ENCODE measurements at regions not wholly inside any gene's neighbourhood (a gene's known extent, or its start where the extent isn't known, plus 50 kb on each side); places are given as distances from the start of the nearest gene placed in this dataset.

DNA sequence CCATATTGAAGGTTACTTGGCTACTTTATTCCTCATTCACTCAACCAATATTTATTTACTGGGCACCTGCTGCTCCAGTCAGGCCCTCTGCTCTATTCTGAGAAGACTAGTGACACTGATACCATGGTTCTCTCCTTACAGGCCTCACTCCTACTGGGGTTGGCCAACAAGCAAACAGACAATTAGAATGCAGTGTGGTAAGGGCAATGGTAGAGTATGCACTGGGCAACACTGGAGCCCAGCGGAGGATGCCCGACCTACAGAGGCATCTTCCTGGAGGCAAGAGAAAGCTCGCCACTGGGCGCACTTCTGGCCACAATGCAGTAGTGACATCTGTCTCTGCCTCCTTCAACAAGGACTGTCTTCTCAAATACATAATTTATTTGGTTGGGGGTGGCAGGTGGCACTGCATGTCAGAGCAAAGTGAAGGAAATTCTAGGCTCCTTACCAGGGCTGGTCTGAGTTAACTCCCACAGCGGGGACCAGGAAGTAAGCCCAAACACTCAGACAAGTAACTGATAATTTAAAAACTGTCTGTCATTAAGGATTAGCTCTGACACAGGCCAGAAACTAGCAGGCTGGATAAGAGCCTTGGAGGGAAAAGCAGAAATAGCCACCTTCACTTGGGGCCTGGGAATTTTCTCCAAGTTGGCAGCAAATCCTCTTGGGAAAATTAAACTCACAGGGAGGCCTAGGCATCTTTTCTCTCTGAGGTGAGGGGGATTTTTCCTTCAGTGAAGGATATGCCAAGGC lies 150.7 kb upstream of the EOLA2 start:
- TF ChIP-seq POLR2A (IDR thresholded peaks at IDR 0.05; ENCODE audit: low read length) = no peak
- no peak for TF ChIP-seq GATA1 (IDR thresholded peaks at IDR 0.05; ENCODE audit: low read depth, low read length)

Data from erythroblast (primary cell).